ENCODE measurements at regions not wholly inside any gene's neighbourhood (a gene's known extent, or its start where the extent isn't known, plus 50 kb on each side); places are given as distances from the start of the nearest gene placed in this dataset.

DNA sequence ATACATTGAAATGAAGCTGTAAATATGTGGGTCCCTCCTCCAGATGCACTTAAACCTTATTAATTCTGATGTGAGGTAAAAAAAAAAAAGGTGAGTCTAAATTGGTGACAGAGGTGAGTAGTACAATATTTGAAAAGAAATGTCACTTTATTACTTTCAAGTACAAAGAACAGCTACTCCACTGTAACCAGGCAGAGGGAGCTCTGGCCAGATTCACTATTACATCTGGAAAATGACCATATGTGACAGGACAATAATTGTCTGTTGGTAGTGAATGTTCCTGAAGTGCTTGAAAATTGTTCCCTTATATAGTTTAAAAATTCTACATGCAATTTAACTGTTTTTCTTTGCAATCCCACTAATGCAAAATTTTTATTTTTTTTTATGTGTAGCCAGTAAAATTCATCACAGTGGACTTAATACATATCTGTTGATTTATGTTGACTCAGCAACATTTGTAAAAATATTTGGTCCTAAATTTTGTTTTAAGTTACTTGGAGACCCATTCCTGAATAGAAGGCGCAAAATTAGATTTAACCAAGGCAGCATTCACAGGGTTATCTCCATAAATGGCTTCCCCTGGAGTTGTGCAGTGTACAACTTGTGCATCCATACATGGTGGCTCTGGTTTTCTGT is 231.9 kb upstream of the TBC1D5 start:
- DNase-seq = no peak

DNA sequence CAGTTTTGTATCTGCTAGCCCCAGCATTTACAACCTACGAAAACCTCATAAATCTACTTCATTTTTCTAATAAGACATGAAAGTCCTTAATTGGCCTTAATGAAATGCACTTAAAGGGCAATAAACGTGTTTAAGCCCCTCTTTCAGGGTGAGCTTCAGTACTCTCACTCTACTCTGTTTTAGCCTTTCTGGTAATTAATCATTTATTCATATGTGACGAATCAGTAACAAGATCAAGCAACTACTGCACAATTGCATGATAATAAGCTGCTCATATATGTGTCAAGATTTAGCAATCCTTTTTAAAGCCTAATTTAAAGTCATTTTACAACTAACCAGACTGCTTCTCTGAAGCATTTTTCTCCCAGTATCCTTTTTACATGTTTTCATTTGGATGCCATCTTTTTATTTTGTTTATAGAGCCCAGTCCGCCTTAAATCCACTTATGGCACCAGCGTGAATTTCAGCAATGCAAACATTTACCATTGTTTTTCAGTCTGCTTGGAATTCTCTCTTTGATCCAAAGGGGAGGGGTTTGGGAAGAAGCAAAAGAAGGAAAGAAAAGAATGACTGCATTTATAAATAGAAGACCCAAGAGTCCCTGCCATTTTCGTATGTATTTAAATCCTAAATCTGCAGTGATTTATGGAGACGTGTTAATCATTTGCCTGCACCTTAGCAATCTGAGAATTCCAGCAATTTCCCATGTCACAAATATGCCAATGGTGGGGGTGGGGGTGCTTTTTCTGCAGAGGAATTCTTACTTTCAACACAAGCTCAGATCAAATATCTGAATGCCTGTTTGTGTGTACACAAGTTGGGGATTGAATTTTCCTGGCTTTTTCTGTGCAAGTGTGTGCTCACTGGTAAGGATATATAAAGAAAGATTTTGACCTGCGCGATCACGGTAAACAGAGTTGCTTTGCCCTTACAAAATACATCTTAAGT is 230.8 kb upstream of the TBC1D5 start:
- DNase-seq = no peak

DNA sequence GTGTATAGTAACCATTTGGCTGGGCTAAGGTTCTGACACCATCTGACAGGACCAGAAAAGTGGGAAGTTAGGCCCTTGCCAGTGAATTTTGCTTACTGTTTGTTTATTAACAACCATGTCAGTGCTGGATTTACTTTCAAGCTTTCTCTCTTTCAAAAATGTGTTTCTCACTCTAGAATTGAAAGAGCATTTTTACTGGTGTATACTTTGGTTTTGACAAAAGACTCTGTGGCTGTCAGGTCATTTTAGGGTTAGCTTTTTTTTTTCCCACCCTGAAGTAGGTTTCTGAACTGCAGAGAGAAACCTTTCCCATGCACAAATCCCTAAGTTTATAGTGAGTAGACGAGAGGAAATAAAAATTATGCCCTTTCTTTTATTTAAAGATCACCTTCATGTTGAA is 230.0 kb upstream of the TBC1D5 start:
- no peak for DNase-seq

- DNase-seq = no peak
Observed at GRCh38 chr3:17972030-17972429, 229.6 kb upstream of the TBC1D5 start.

DNA sequence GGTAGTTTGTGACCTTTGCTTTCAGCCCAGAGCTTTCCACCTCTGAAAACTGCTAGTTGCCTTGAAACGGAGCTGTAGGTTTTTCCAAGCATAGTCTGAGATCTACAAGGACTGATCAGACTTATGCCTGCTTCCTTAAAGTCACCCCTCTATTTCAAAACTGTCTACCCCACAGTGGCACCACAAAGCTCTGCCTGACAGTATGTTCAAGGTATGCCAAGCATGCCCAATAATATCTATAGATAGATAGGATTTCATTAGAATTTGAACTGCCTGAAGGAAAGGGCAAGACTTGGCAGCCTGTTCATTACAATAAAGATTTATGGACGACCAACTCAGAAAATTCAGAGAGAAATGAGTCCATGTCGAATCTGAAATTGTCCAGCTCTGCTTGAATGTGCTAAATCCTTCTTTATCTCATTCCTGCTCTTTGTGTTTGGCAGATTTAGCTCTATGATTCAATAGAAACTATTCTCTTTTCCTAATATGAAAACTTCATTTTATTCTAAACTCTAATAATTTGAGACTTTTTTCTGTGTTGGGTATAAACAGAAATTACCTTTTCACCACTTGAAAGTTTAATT is 227.6 kb upstream of the TBC1D5 start:
- no peak for DNase-seq

GRCh38 chr3:17969244-17969643 is 226.8 kb upstream of the TBC1D5 start:
- DNase-seq = no peak

DNA sequence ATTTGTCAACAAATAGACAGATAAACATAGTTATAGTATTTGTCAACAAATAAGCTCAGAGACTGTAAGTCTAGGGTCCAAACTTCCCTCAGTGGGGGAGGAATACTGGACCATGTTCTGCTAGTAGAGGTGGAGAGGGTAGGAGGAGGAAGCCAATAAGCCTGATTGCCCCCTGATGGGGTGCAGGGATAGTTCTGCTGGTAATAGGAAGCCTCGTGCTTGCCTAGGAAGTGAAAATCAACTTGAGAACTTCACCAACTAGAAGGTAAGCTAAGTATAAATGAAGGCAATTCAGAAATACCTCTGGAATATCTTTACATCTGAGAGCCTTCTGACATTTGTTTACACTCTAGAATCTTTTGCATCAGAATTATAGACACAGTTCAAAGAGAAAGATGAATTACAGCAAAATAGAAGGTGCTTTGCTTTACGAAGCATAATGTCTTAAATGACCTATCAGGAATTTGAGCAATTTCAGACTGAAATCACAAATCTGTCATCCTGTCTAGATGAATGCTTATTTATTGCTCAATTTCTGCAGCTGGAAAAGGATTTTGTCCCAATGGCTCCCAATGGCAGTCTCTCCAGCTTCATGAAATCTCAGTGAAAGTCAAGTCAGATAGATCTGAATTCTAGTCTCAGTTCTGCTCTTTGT is 225.6 kb upstream of the TBC1D5 start:
- no peak for DNase-seq

- no peak for DNase-seq
Observed at GRCh38 chr3:17967111-17967510, 224.7 kb upstream of the TBC1D5 start.

- DNase-seq = no peak
Observed at GRCh38 chr3:17965331-17965730, 222.9 kb upstream of the TBC1D5 start.

- no peak for DNase-seq
Observed at GRCh38 chr3:17964108-17964507, 221.7 kb upstream of the TBC1D5 start.

DNA sequence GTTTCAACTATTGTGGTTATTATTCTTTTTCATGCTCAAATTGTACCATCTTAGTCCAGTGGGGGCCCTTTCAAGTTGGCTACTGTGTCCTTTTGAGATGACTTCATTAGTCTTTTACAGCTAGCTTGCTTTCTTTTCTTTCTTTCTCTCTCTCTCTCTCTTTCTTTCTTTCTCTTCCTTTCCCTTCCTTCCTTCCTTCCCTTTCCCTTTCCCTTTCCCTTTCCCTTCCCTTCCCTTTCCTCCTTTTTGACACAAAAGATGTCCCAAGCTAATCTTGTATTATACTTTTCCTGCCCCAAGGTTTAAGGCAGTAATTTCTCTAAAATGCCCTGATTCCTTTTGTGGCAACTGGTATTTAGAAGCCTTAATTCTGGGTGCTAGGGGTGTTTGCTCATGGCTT is 213.0 kb upstream of the TBC1D5 start:
- DNase-seq = no peak

GRCh38 chr3:17954801-17955200 is 212.4 kb upstream of the TBC1D5 start:
- no peak for DNase-seq

DNA sequence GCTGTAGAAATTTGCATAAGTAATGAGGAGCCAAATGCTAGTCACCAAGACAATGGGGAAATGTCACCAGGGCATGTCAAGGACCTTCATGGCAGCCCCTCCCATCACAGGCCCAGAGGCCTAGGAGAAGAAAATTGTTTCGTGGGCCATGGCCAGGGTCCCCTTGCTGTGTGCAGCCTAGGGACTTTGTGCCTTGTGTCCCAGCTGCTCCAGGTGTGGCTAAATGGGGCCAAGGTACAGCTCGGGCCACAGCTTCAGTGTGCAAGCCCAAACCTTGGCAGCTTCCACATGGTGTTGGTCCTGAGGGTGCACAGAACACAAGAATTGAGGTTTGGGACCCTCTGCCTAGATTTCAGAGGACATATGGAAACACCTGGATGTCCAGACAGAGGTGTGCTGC is 208.8 kb upstream of the TBC1D5 start:
- DNase-seq = no peak

DNA sequence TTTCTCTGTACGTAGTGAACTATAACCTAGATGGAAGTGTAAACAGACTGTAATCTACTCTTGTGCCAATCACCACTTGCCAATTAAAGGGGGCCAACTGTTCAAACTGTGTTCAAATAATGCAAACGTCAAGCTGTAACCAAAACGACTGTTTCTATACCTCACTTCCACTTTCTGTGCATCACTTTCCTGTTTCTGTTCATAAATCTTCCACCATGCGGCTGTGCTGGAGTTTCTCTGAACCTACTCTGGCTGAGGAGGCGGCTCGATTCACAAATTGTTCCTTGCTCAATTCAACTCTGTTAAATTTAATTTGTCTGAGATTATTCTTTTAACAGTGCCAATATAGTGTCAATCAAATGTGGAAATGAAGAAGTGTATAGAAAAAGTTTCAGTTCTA is 206.7 kb upstream of the TBC1D5 start:
- no peak for DNase-seq

DNA sequence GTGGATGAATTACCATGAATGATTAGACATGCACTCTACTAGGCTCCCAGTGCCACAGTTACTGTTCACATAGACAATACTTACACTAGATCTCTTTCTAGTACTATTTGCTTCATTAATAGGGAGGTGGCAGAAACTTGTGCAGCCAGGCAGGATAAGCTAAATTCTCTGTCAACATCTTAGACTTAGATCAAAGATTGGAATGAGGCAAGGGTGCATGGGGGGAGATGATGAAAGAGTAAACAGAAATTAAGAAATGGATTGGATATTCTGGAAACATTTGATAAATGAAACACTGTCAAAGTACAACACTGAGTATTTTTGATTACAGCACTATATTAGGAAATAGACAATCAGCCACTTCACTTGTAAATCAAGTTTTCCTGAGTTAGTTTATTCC is 205.4 kb upstream of the TBC1D5 start:
- no peak for DNase-seq

DNA sequence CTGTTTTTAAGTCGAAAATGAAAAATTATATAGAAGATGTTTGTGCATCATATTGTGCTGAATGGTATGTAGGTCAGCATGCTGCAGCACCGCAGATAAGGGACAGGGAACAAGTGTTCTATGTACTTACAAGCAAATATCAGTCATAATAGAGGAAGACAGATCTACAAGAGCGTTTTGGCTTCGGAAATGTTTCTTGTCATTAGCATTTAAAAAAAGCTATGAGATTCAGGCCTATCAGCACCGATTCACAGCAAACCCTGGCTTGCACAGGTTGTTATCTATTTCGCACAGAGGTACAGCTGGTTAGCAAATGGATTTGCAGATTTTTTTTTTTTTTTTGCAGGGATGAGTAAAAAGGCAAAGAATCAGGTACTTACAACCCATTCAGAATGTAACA is 204.2 kb upstream of the TBC1D5 start:
- DNase-seq = no peak

- DNase-seq = no peak
Observed at GRCh38 chr3:17945799-17946399, 203.5 kb upstream of the TBC1D5 start.

DNA sequence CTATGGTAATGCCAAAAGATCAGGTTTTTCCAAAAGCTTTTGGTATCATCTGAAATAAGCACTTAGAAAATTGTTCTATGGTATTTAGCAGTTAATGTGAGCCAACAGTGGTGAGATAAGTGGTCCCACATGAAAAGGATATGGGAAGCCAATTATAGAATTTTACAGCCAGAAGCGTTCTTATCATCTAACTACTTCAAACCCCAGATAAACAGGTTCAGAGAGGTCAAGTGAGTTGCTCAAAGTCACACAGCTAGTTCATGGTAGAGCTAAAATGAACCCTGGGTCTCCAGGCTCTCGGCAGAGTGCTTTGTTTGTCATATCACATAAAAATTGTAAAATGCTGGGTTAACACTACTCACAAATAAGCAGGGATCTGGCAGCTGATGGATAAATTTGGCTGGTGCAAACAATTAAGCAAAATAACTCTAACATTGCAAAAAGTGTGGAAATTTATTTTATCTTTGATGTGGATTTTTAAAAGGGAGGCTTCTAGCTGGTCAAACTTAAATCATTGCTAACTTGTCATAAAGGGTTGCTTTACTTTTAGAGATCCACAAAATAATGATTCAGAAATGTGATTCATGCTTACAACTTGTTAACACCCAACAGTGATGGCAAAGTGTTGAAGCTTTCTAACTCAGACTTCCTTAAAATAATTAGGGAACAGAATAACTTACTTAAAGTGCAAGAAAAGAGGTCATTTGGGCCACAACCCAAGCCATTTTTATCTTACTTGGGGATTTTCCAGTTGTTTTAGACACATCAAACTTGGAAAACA is 202.8 kb upstream of the TBC1D5 start:
- DNase-seq = no peak

DNA sequence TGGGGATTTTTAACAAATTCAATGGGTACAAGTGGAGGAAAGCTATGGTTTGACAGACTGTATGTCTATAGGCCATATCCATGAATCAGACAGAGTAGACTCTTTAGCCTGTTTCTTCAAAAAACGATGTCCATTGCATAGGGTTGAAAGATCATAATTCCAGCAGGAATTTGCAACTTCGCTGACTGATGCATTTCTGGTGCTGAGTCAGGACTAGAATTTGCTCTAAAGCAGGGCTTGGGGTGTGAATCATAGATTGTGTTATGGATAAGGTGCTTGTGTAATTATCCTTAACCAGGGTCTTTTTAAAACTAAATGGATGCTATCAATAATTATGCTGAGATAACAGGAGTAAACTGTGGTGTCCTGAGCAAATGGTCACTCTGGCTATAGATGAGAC is 200.4 kb upstream of the TBC1D5 start:
- DNase-seq = no peak

DNA sequence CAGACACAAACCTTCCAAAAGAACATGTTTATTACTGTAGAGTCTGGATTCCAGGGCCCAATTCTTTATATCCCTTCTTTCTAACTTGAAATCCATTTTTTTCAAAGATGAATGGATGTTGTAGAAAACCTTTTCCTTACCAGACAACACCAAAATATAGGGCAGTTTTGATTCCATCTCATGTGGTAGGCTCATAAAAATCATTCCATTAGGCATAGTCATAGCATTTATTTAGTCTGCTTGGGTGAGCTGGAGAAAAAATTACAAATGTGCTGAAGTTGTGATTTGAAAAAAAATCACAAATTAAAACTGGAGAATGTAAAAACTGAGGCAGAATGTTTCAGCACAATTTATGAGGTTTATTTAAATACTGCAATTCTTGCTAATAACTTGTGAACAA is 199.3 kb upstream of the TBC1D5 start:
- no peak for DNase-seq

- DNase-seq = no peak
Observed at GRCh38 chr3:17941152-17941551, 198.7 kb upstream of the TBC1D5 start.

DNA sequence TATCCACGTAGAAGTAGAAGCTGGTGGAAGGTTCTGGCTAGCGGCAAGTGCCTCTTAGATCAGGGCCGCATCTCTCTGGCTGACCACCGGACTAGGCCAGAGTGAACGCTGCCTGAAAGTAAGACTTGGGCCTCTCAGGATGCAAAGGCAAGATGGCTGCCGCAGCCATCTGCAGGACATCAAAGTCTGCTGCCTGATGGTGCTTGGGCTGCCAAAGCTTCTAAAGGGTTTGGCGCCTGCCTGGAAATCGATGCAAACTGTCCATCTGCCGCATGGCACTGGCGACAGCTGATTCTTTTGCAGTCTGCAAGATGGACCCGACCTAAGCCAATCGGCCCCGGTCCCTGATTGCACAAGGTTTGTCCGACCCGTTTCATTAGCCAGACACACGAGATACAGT is 196.7 kb upstream of the TBC1D5 start:
- DNase-seq = no peak

All from CD4-positive, alpha-beta T cell treated with Interleukin-6 for 4 hours (primary cell).